Effector memory CD8-positive, alpha-beta T cell (primary cell): ENCODE measurements at regions not wholly inside any gene's neighbourhood (a gene's known extent, or its start where the extent isn't known, plus 50 kb on each side); places are given as distances from the start of the nearest gene placed in this dataset.
"Not testable (repeated sequence)": the region's sequence is repeated elsewhere in the genome, so short reads cannot be mapped to it uniquely, and the experiment has no call there.

ENCODE experiments used
- ATAC-seq: fragments of 150-1000 bp; cut with Tn5 transposase; replicated peaks from 2 replicates; pipeline ENCODE4 v1.10.0; 2021; ENCODE audit warnings: mild to moderate bottlenecking, moderate library complexity
- DNase-seq, 3 experiments: peaks; one replicate each; pipeline ENCODE4 v3.0.0; 2021
- H3K27ac Mint-ChIP-seq, 2 donors: one replicate each; pipeline ENCODE4 v1.8.0; 2022; ENCODE audit warnings: mild to moderate bottlenecking in 2 of 2, mixed read lengths in 2 of 2, moderate library complexity in 2 of 2
- H3K27me3 Mint-ChIP-seq, 2 donors: one replicate each; pipeline ENCODE4 v1.8.0; 2022; ENCODE audit warnings: mixed read lengths in 2 of 2
- H3K36me3 Mint-ChIP-seq: one replicate; pipeline ENCODE4 v1.8.0; 2022; ENCODE audit warnings: mild to moderate bottlenecking, moderate library complexity, mixed read lengths; ENCODE audit not compliant: insufficient read depth
- H3K4me1 Mint-ChIP-seq, 2 donors: one replicate each; pipeline ENCODE4 v1.8.0; 2022; ENCODE audit warnings: low read depth in 2 of 2, mixed read lengths in 2 of 2
- H3K4me3 Mint-ChIP-seq, 2 donors: one replicate each; pipeline ENCODE4 v1.8.0; 2022; ENCODE audit warnings: mild to moderate bottlenecking in 2 of 2, mixed read lengths in 2 of 2, moderate library complexity in 2 of 2
- H3K9me3 Mint-ChIP-seq, 2 donors: one replicate each; pipeline ENCODE4 v1.8.0; 2022; ENCODE audit warnings: mixed read lengths in 2 of 2

DNA sequence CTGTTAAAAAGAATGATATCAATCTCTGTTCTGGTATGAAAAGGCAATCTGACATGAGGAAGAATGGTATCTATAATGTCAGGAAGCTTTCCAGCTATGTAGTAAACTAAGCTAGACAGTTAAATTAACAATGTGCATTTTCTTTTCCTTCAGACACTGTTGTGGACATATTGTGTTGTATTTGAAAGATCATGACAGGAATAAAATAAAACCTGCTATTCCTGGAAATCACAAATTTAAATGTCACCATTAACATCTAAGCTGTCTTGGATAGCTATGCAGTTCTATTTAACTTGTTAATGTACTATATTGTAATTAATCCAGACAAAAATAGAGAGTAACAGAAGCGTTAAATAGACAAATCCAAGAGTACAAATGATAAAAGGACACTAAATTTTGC lies 297.4 kb upstream of the LUZP2 start:
- no peak overlapping the region for H3K4me3 Mint-ChIP-seq

DNA sequence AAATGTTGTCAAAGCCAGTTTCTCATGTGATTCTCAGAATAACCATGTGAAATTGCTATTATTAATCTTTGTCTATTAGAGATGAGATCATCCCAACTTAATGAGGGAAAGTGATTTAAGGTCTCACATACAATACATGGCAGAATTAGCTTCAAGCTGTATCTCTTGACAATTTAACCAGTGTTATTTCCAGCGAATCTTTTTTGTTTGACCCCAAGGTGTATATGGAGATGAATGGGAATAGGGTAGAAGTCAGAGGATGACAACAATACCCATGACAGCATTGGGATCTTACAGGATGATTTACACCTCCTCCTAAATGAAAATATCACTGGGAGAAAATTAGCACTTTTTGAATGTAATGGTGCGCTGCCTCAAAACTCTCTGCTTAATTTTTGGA lies 290.8 kb upstream of the LUZP2 start:
- ATAC-seq (no peak), DNase-seq (no peak)
- no peak overlapping the region for H3K27ac Mint-ChIP-seq
- no peaks in the 10 kb centered on the region for H3K36me3 Mint-ChIP-seq
- H3K4me3 Mint-ChIP-seq, result no peak overlapping the region
- H3K27me3 Mint-ChIP-seq, result no peaks in the 10 kb centered on the region
- peaks cover 8% of the 10 kb centered on the region in 2 donors for H3K9me3 Mint-ChIP-seq
- no peaks in the 10 kb centered on the region for H3K4me1 Mint-ChIP-seq

More for the DNA sequence above, 297.4 kb upstream of the LUZP2 start:
- no peaks in the 10 kb centered on the region for H3K4me1 Mint-ChIP-seq
- DNase-seq, result no peak
- H3K27me3 Mint-ChIP-seq, result no peaks in the 10 kb centered on the region
- no peak overlapping the region for H3K27ac Mint-ChIP-seq
- peaks cover 6 to 8% of the 10 kb centered on the region in 2 donors for H3K9me3 Mint-ChIP-seq
- no peaks in the 10 kb centered on the region for H3K36me3 Mint-ChIP-seq
- no peak for ATAC-seq

DNA sequence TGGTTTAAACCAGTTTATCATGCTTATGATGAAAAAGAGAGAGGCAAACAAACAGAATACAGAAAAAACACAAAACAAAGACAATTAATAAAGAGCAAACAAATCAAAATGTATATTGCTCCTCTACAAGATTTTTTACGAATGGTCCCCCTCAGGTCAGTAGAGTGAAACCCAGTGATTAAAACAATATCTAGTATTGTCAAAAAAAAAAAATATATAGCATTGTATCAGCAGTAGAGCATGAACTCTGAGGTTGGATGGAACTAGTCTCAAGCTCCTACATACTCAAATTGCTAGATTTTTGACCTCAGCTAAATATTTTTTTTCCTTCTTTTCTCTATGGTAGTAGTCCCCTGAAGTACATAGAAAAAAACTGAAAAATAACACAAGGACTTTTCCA lies 290.3 kb upstream of the LUZP2 start:
- Mint-ChIP-seq H3K27ac (no peak overlapping the region), H3K9me3 (peaks cover 8 to 10% of the 10 kb centered on the region in 2 donors), H3K27me3 (no peaks in the 10 kb centered on the region), H3K36me3 (no peaks in the 10 kb centered on the region), H3K4me3 (no peak overlapping the region), H3K4me1 (no peaks in the 10 kb centered on the region)
- DNase-seq (no peak), ATAC-seq (no peak)

DNA sequence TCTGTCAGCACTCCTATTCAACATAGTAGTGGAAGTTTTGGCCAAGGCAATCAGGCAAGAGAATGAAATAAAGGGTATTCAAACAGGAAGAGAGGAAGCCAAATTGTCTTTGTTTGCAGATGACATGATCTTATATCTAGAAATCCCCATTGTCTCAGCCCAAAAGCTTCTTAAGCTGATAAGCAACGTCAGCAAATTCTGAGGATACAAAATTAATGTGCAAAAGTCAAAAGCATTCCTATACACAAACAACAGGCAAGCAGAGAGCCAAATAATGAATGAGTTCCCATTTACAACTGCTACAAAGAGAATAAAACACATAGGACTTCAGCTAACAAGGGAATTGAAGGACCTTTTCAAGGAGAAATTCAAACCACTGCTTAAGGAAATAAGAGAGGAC lies 280.4 kb upstream of the LUZP2 start:
- DNase-seq (no peak), ATAC-seq (no peak)
- H3K4me1 Mint-ChIP-seq, result no peaks in the 10 kb centered on the region
- no peak overlapping the region for H3K27ac Mint-ChIP-seq
- H3K9me3 Mint-ChIP-seq, result peaks cover 11 to 16% of the 10 kb centered on the region in 2 donors
- H3K4me3 Mint-ChIP-seq, result no peak overlapping the region
- no peaks in the 10 kb centered on the region for H3K36me3 Mint-ChIP-seq
- H3K27me3 Mint-ChIP-seq, result no peaks in the 10 kb centered on the region

DNA sequence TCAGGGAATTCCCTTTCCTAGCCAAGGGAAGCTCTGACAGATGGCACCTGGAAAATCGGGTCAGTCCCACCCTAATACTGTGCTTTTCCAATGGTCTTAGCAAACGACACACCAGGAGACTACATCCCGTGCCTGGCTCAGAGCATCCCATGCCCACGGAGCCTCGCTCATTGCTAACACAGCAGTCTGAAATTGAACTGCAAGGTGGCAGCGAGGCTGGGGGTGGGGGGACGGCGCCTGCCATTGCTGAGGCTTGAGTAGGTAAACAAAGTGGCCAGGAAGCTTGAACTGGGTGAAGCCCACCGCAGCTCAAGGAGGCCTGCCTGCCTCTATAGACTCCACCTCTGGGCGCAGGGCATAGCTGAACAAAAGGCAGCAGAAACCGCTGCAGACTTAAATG lies 279.5 kb upstream of the LUZP2 start:
- not testable (repeated sequence) for H3K4me3 Mint-ChIP-seq, DNase-seq, H3K27ac Mint-ChIP-seq, H3K27me3 Mint-ChIP-seq, H3K4me1 Mint-ChIP-seq, ATAC-seq, H3K36me3 Mint-ChIP-seq
- H3K9me3 Mint-ChIP-seq, result peaks cover 9 to 16% of the 10 kb centered on the region in 2 donors

DNA sequence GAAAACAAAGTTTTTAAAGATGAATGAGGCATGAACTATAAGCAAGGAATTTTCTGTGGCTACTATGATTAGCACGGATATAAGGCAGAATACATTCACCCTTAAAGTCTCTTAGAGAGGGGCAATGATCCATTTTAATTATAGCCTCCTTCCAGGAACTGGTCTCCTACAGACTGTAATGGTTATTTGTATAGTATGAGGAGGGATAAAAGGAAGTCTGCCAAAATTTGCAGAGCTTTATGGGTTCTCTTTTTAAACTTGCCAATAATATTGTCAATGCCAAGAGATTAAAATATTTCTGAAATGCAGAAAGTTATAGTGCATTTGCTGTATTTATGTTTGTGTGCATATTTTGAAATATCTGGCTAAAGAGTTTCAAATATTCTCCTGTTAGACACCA lies 271.4 kb upstream of the LUZP2 start:
- Mint-ChIP-seq H3K27me3 (no peaks in the 10 kb centered on the region), H3K36me3 (no peaks in the 10 kb centered on the region), H3K4me1 (no peaks in the 10 kb centered on the region), H3K4me3 (no peak overlapping the region), H3K9me3 (peaks cover 17 to 32% of the 10 kb centered on the region in 2 donors), H3K27ac (no peak overlapping the region)
- ATAC-seq (no peak), DNase-seq (no peak)

DNA sequence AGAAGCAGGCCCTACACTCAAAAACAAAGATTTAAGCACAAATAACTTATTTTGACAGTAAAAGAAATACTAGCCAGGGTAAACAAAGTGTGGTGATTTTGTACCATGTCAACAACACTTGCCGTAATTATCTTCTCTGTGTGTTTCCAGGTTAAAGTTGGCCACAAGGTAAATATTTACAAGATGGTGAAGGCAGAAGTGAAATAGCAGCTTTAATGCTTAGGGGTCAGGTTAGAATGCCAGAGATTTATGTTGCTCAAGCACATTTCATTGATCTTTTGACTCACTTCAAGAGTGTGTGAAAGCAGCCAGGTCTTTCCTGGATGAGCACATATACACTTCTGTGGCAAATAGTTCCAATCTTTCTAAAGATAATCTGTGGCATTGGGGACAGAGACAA lies 270.2 kb upstream of the LUZP2 start:
- Mint-ChIP-seq H3K9me3 (peaks cover 19 to 32% of the 10 kb centered on the region in 2 donors), H3K27me3 (no peaks in the 10 kb centered on the region), H3K36me3 (no peaks in the 10 kb centered on the region), H3K4me3 (no peak overlapping the region), H3K4me1 (no peaks in the 10 kb centered on the region), H3K27ac (no peak overlapping the region)
- ATAC-seq (no peak), DNase-seq (no peak)

DNA sequence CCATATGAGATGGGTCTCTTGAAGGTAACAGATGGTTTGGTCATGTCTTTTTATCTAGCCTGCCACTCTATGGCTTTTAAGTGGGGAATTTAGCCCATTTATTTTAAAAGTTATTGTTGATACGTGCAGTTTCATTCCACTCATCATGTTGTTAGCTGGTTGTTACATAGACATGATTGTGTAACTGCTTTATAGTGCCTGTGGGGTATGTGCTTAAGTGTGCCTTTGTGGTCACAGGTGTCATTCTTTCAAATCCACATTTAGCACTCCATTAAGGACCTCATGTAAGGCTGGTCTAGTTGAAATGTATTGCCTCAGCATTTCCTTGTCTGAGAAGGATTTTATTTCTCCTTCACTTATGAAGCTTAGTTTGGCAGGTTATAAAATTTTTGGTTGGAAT lies 263.8 kb upstream of the LUZP2 start:
- Mint-ChIP-seq H3K27ac (no peak overlapping the region), H3K4me3 (no peak overlapping the region), H3K9me3 (peaks cover 13 to 15% of the 10 kb centered on the region in 2 donors), H3K27me3 (no peaks in the 10 kb centered on the region), H3K4me1 (no peaks in the 10 kb centered on the region), H3K36me3 (no peaks in the 10 kb centered on the region)
- no peak for ATAC-seq
- no peak for DNase-seq

DNA sequence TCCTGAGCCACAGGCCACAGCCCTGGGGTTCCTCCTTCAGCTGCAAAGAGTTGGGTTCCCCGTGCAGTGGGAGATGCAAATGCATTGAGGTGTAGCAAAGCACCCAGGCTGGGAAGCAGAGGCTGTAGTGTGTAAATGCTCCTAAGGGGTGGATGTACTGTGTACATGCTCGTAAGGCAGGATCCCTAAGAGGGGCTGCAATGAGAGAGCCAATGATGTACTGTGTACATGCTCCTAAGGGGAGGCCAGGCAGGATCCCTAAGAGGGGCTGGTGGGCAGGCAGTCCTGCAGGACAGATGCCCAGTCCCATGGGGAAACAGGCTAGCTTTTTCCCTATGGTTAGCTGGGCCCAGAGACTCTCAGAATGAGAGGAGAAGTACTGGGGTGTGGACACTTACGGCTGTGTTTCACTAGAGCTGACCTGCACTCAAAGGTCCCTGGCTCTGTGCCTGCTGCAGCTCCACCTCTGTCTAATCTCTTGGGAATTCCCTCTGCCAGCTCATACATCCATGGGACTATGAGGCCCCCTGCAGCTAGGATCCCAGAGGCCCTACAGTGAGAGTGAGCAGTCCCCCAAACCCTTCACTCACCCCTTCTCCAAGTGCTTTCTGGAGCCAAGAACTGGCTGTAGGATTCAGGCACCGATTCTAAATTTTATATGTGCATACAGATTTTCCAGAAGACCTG lies 261.9 kb upstream of the LUZP2 start:
- Mint-ChIP-seq H3K4me3 (no peak overlapping the region), H3K9me3 (peaks cover 4 to 7% of the 10 kb centered on the region in 2 donors), H3K36me3 (no peaks in the 10 kb centered on the region), H3K27ac (no peak overlapping the region), H3K27me3 (no peaks in the 10 kb centered on the region), H3K4me1 (peaks cover 0 to 1% of the 10 kb centered on the region in 2 donors)
- ATAC-seq, result no peak
- no peak for DNase-seq

DNA sequence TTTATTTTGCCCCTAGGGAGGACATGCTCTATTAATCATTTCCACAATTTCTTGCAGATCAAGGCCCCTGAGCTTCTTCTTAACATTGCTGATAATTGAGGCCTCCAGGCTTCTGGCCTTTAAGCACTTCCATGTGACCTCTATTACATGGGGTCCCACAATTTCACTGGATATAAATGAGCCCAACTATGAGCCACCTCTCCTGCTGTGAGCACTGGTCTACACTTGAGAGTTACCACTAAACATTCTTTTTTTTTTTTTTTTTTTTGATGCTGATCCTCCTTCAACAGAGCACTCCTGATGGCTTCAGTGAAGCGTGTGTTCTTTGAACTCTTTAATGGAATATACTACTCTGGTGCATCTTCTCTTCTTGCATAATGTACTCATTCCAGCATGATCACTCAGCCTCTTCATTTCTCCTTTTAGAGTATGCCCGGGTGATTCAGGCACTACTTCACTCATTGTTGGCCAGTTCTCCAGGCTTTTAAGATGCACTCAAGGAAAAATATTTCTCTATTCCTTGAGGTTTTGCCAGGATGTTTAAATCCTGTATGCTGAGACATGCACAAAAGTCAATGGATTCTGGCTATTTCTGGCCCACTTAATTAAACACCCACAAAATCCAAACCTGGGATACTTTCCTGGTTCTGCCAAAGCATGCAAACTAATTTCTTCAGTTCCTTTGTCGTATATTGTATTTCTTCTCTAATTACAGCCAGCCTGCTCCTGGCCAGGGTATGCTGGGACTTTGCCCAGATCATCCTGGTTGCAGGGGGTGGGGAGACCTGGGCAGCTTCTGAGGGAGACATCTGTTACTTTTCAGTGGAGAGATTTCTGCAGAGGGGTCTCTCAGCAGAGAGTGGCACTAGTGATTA lies 257.8 kb upstream of the LUZP2 start:
- Mint-ChIP-seq H3K4me1 (peaks cover 0 to 2% of the 10 kb centered on the region in 2 donors), H3K27me3 (no peaks in the 10 kb centered on the region), H3K4me3 (no peak overlapping the region), H3K36me3 (no peaks in the 10 kb centered on the region), H3K9me3 (peaks cover 11% of the 10 kb centered on the region in 2 donors), H3K27ac (no peak overlapping the region)
- DNase-seq, result no peak
- no peak for ATAC-seq

DNA sequence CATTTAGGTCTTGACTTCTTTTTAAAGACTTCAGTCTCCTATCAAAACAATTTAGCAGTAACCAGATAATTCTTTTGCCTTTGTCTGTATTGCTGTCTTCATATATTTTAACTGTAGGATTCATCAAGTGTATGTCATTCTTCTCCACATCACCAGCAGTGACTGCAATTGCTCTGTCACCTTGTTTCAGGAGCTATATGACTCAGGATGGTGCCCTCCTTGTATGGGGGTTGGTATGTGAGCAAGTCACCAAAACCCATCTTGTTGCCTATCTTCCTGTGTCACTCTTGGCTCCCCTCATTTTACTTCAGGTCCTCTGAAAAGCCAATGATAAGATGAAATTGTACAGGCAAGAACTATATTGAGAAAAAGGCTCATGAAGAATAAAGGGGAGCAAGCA lies 256.9 kb upstream of the LUZP2 start:
- Mint-ChIP-seq H3K4me3 (no peak overlapping the region), H3K4me1 (peaks cover 0 to 2% of the 10 kb centered on the region in 2 donors), H3K27me3 (no peaks in the 10 kb centered on the region), H3K9me3 (peaks cover 11% of the 10 kb centered on the region in 2 donors), H3K36me3 (no peaks in the 10 kb centered on the region), H3K27ac (no peak overlapping the region)
- DNase-seq (no peak), ATAC-seq (no peak)

DNA sequence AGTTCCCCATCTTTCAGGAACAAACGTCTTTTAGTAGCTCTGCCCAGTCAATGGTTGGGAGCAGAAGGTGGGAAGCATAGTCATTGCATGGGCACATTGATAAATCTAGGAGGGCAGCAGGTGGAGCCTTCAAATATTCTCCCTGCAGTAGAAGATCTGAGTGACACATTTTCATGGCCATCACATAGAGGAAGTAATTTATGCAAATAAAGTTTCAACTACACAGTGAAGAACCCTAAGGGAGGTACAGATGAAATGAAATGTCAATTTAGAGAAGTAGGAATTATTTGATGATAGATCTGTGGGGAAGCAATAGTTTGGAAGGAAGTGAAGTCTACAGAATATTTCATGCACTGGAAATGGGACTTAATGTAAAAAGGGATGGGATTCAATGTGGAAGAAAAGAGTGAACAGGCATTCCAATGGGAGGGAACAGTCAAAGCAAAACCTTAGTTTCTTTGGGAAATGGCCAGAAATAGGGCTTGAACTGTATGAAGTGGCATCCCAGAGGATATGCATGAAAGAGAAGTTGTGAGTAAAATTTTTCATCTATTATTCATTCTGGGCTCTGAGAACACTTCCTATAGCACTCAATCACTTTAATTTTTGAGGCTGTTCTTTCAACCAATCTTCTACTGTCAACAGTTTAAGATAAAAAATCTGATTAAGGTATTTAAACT lies 256.2 kb upstream of the LUZP2 start:
- no peak for ATAC-seq
- Mint-ChIP-seq H3K4me1 (peaks cover 0 to 2% of the 10 kb centered on the region in 2 donors), H3K36me3 (no peaks in the 10 kb centered on the region), H3K27me3 (no peaks in the 10 kb centered on the region), H3K27ac (no peak overlapping the region), H3K4me3 (no peak overlapping the region), H3K9me3 (peaks cover 11 to 13% of the 10 kb centered on the region in 2 donors)
- no peak for DNase-seq

DNA sequence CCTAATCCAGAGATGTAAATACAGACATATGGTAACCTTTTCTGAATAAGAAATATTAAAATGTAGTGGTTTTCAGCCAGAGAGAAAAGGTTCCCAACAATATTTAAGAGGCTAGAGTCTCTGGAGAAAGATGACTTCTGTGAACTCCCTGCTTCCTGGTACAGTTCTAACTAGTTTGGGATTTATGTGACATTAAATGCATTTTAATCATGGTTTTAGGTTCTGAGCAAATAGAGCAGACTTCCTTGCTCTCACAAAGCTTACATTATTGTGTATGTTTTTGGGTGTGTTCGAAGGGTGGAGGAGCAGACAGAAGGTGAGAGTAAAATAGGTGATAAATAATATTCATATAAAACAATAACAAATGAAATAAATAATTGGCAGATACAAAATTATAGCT lies 250.1 kb upstream of the LUZP2 start:
- Mint-ChIP-seq H3K27ac (no peak overlapping the region), H3K9me3 (peaks cover 4 to 8% of the 10 kb centered on the region in 2 donors), H3K4me1 (no peaks in the 10 kb centered on the region), H3K36me3 (no peaks in the 10 kb centered on the region), H3K4me3 (no peak overlapping the region), H3K27me3 (no peaks in the 10 kb centered on the region)
- ATAC-seq (no peak), DNase-seq (no peak)
